ENCODE measurements at regions not wholly inside any gene's neighbourhood (a gene's known extent, or its start where the extent isn't known, plus 50 kb on each side); places are given as distances from the start of the nearest gene placed in this dataset.

DNA sequence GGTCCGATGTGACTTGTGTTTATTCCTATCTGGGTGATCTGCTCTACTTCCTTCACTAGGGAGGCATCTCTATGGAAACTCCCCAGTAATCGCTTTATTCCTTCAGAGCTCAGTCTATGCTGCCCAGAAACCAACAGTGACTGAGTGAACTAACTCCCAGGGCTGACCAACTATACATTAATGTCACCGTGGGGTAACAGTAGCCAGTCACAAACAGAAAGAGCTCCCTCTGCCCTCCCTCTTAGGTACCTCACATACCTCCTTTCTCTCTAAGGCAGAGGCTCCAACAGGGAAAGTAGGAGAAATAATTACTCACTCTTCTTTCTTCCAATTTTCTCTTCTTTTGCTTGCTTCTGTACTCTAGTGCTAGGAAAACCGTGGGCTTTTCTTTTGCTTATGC is 855.0 kb downstream of the REEP3 start:
- no peak for TF ChIP-seq ZNF274 (IDR thresholded peaks at IDR 0.05; ENCODE audit: low read depth, low read length)
- TF ChIP-seq YY1 (IDR thresholded peaks at IDR 0.05; ENCODE audit: insufficient read depth, insufficient read length): no peak
- TF ChIP-seq SUZ12 (IDR thresholded peaks at IDR 0.05; ENCODE audit: extremely low read depth, insufficient read depth, insufficient read length): no peak

All from NT2/D1 (cell line).